ENCODE measurements at regions not wholly inside any gene's neighbourhood (a gene's known extent, or its start where the extent isn't known, plus 50 kb on each side); places are given as distances from the start of the nearest gene placed in this dataset.

DNA sequence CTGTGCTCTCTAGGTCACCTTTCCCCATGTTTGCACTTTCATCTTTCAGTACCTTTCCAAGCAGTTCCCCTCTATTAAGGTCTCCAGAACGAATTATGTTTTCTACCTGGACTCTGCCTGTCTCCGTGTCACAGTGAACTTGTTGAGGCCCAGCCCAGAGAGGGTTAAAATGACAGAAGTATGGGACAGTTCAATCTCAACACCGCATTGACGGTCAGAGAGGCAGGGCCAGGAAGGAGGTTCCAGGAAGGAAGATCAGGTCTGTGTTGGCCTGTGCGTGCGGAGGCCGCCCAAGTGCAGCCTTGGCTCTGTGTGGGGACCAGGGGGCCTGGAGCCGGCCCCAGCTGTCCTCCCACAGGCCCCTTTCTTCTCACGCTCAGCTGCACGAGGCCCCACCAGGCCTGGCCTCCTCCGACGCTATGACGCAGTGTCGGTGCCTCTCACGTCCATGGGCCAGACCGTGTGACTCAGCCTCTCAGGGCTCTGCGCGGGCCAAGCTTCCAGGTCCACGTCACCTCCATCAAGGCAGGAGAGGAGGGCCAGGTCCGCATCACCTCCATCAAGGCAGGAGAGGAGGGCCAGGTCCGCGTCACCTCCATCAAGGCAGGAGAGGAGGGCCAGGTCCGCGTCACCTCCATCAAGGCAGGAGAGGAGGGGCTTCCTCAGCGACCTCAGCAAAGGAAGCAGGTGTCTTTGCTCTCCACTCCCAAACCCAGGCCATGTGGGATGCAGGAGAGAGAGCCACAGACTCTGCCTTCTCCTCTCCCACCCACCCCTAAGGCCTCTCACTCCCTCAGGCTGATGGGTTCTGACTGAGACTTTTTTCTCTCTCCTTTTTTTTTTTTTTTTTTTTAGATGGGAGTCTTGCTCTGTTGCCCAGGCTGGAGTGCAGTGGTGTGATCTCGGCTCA lies 83.1 kb downstream of the CPN2 start:
- TF ChIP-seq, protein P1, sequence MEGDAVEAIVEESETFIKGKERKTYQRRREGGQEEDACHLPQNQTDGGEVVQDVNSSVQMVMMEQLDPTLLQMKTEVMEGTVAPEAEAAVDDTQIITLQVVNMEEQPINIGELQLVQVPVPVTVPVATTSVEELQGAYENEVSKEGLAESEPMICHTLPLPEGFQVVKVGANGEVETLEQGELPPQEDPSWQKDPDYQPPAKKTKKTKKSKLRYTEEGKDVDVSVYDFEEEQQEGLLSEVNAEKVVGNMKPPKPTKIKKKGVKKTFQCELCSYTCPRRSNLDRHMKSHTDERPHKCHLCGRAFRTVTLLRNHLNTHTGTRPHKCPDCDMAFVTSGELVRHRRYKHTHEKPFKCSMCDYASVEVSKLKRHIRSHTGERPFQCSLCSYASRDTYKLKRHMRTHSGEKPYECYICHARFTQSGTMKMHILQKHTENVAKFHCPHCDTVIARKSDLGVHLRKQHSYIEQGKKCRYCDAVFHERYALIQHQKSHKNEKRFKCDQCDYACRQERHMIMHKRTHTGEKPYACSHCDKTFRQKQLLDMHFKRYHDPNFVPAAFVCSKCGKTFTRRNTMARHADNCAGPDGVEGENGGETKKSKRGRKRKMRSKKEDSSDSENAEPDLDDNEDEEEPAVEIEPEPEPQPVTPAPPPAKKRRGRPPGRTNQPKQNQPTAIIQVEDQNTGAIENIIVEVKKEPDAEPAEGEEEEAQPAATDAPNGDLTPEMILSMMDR (IDR thresholded peaks at IDR 0.05) = no peak
- no peak for DNase-seq
- no peaks in the 10 kb centered on the region for H3K9me3 ChIP-seq
- H3K9ac ChIP-seq (ENCODE audit: low read depth in 2 of 2, low read length in 2 of 2) = peak overlapping the region in 1 of 2 donors; percentile 19
- no peak overlapping the region for H3K4me3 ChIP-seq
- H3K27ac ChIP-seq = no peak overlapping the region
- no peaks in the 10 kb centered on the region for H3K4me1 ChIP-seq
- no peaks in the 10 kb centered on the region for H3K27me3 ChIP-seq
- intact Hi-C loops (cut with DNase I) = no loop called here
- H3K36me3 ChIP-seq = no peaks in the 10 kb centered on the region

- H3K4me1 ChIP-seq = no peaks in the 10 kb centered on the region
- no peaks in the 10 kb centered on the region for H3K9me3 ChIP-seq
- H3K27me3 ChIP-seq = no peaks in the 10 kb centered on the region
- H3K4me3 ChIP-seq = no peak overlapping the region
- TF ChIP-seq, protein P1 (IDR thresholded peaks at IDR 0.05) = no peak
- intact Hi-C loops (cut with DNase I) = no loop called here
- DNase-seq = no peak
- no peak overlapping the region for H3K27ac ChIP-seq
- no peaks in the 10 kb centered on the region for H3K36me3 ChIP-seq
- peak overlapping the region in 1 of 2 donors; percentile 19 for H3K9ac ChIP-seq (ENCODE audit: low read depth in 2 of 2, low read length in 2 of 2)
Observed at GRCh38 chr3:194268654-194269512, 82.2 kb downstream of the CPN2 start.

DNA sequence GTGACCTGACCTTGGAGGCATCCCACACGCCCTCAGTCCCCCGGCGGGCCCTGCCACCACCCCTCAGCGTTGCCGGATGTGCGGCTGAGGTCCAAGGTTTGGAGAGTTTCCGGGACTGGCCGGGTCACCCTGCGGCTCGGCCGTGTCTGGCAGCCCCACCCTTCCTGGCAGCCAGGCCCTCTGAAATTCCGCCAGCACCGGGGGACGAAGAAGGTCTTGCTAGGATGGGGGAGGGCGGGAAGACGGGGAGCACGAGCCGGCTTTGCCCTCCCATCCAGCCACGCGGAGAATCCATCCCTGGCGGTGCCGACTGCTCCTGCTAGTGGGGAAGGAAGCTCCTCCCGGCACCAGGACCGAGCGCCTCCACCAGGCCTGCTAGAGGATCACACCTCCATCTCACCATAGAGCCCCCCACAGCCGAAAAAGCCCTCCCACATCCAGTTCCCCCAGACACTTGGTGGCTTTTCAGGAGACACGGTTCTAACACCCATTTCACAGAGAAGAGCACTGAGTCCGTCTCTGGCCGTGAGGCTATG lies 81.5 kb downstream of the CPN2 start:
- peak; percentile 73 for DNase-seq
- Histone ChIP-seq H3K9ac (ENCODE audit: low read depth in 2 of 2, low read length in 2 of 2) (peak overlapping the region in 1 of 2 donors; percentile 19), H3K36me3 (no peaks in the 10 kb centered on the region), H3K27me3 (no peaks in the 10 kb centered on the region), H3K4me3 (peak overlapping the region; percentile 8), H3K9me3 (no peaks in the 10 kb centered on the region), H3K27ac (no peak overlapping the region), H3K4me1 (no peaks in the 10 kb centered on the region)
- intact Hi-C loops (cut with DNase I) = no loop called here
- TF ChIP-seq, protein P1 (IDR thresholded peaks at IDR 0.05) = peak; percentile 33

GRCh38 chr3:194270627-194271459 lies 80.3 kb downstream of the CPN2 start:
- intact Hi-C loops (cut with DNase I) = no loop called here
- no peaks in the 10 kb centered on the region for H3K4me1 ChIP-seq

More at GRCh38 chr3:194270627-194271459, 80.3 kb downstream of the CPN2 start:
- Histone ChIP-seq H3K27ac (peak overlapping the region; percentile 10), H3K27me3 (no peaks in the 10 kb centered on the region), H3K9ac (ENCODE audit: low read depth in 2 of 2, low read length in 2 of 2) (peak overlapping the region in 1 of 2 donors; percentile 55), H3K36me3 (no peaks in the 10 kb centered on the region), H3K4me3 (no peak overlapping the region), H3K9me3 (no peaks in the 10 kb centered on the region)
- peak; percentile 63 for DNase-seq
- TF ChIP-seq, protein P1 (IDR thresholded peaks at IDR 0.05) = no peak
